WTC11 (cell line): ENCODE measurements at regions not wholly inside any gene's neighbourhood (a gene's known extent, or its start where the extent isn't known, plus 50 kb on each side); places are given as distances from the start of the nearest gene placed in this dataset.

ENCODE experiments used
- ELF4 ChIP-seq: sonication (generic); formaldehyde crosslinking; IDR thresholded peaks from 2 replicates; pipeline ENCODE4 v1.8.1; 2022; ENCODE audit warnings: low read depth, mild to moderate bottlenecking, moderate library complexity, missing genetic modification reagents
- FOXJ3 ChIP-seq: sonication (generic); formaldehyde crosslinking; IDR thresholded peaks from 2 replicates; pipeline ENCODE4 v1.9.0; 2021; ENCODE audit warnings: missing genetic modification reagents, mild to moderate bottlenecking, borderline replicate concordance
- IRF2 ChIP-seq: sonication (generic); formaldehyde crosslinking; IDR thresholded peaks from 2 replicates; pipeline ENCODE4 v1.8.0; 2022; ENCODE audit warnings: low read depth, missing genetic modification reagents, borderline replicate concordance
- JUN ChIP-seq: sonication (generic); formaldehyde crosslinking; IDR thresholded peaks from 2 replicates; pipeline ENCODE4 v1.8.0; 2023; ENCODE audit warnings: mild to moderate bottlenecking, missing genetic modification reagents
- SP1 ChIP-seq: sonication (generic); formaldehyde crosslinking; conservative IDR thresholded peaks from 2 replicates; pipeline ENCODE4 v1.8.1; 2022; ENCODE audit warnings: missing genetic modification reagents
- TF ChIP-seq, protein P1 (sequence below): sonication (generic); formaldehyde crosslinking; IDR thresholded peaks from 2 replicates; pipeline ENCODE4 v1.8.0; 2022; ENCODE audit warnings: mild to moderate bottlenecking, missing genetic modification reagents
- TF ChIP-seq, protein P2 (sequence below): sonication (generic); formaldehyde crosslinking; IDR thresholded peaks from 2 replicates; pipeline ENCODE4 v1.8.1; 2022; ENCODE audit warnings: mild to moderate bottlenecking, moderate library complexity, missing genetic modification reagents
- TF ChIP-seq, protein P3 (sequence below): fragments of 250-450 bp; sonication (Bioruptor Pico); IDR thresholded peaks from 2 replicates; pipeline ENCODE4 v1.9.0; 2021; ENCODE audit warnings: mild to moderate bottlenecking
- TF ChIP-seq, protein P4 (sequence below): sonication (generic); formaldehyde crosslinking; IDR thresholded peaks from 2 replicates; pipeline ENCODE4 v1.8.0; 2022; ENCODE audit warnings: mild to moderate bottlenecking, missing genetic modification reagents
- TF ChIP-seq, protein P5 (sequence below): sonication (generic); formaldehyde crosslinking; IDR thresholded peaks from 2 replicates; pipeline ENCODE4 v1.8.1; 2023; ENCODE audit warnings: mild to moderate bottlenecking, missing genetic modification reagents, borderline replicate concordance
- TF ChIP-seq, protein P6 (sequence below): fragments of 200-600 bp; IDR thresholded peaks from 2 replicates; pipeline ENCODE4 v1.8.0; 2022; ENCODE audit warnings: antibody characterized with exemption
- TF ChIP-seq, protein P7 (sequence below): sonication (generic); formaldehyde crosslinking; IDR thresholded peaks from 2 replicates; pipeline ENCODE4 v1.8.1; 2023; ENCODE audit warnings: mild to moderate bottlenecking, missing genetic modification reagents, moderate library complexity
- TF ChIP-seq, protein P8 (sequence below): sonication (generic); formaldehyde crosslinking; IDR thresholded peaks from 2 replicates; pipeline ENCODE4 v1.8.1; 2022; ENCODE audit warnings: low read depth, missing genetic modification reagents, borderline replicate concordance
- TF ChIP-seq, protein P9 (sequence below): sonication (generic); formaldehyde crosslinking; conservative IDR thresholded peaks from 2 replicates; pipeline ENCODE4 v1.8.1; 2022; ENCODE audit warnings: mild to moderate bottlenecking, missing genetic modification reagents

DNA sequence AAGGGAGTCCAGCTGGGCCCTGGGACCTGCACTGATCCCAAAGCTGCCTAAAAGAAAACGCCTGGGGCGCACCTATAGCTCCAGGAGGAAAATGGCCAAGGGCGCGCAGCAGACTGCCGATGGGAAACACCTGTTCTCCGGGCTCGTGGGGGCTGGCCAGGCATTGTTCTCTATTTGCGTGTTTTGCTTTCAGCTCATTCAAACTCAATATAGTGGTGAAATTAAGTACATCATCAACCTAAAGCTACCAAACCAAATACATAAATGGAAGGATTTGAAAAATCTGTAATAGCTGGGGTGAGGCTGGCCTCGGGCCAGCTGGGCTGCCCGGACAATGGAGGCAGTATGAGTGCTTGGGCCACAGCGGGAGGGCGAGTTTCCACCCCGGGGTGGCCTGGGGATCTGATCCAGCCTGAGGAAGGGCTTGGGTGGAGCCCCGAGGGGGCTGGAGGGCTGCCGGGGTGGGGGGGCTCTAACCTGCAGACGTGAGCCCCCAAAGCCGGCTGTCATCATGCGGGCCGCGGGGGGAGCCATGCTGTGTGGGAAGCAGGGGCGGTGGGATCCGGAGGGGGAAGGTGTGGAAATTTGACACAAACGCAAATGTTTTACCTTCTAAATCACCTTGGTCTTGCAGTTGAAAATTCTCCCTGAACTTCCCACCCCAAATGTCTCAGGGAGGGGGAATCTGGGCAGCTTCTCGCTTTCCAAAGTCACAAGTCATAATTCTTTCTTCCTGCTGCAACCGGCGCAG lies 77.6 kb downstream of the ASB1 start:
- TF ChIP-seq, protein P1, sequence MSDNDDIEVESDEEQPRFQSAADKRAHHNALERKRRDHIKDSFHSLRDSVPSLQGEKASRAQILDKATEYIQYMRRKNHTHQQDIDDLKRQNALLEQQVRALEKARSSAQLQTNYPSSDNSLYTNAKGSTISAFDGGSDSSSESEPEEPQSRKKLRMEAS: no peak
- TF ChIP-seq, protein P2, sequence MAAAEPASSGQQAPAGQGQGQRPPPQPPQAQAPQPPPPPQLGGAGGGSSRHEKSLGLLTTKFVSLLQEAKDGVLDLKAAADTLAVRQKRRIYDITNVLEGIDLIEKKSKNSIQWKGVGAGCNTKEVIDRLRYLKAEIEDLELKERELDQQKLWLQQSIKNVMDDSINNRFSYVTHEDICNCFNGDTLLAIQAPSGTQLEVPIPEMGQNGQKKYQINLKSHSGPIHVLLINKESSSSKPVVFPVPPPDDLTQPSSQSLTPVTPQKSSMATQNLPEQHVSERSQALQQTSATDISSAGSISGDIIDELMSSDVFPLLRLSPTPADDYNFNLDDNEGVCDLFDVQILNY: no peak
- TF ChIP-seq, protein P3, sequence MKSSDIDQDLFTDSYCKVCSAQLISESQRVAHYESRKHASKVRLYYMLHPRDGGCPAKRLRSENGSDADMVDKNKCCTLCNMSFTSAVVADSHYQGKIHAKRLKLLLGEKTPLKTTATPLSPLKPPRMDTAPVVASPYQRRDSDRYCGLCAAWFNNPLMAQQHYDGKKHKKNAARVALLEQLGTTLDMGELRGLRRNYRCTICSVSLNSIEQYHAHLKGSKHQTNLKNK (CRISPR knock-in tag): no peak
- TF ChIP-seq ELF4 (CRISPR knock-in tag) (no peak), IRF2 (CRISPR knock-in tag) (no peak), SP1 (CRISPR knock-in tag) (no peak), FOXJ3 (CRISPR knock-in tag) (no peak), JUN (CRISPR knock-in tag) (no peak)
- TF ChIP-seq, protein P4, sequence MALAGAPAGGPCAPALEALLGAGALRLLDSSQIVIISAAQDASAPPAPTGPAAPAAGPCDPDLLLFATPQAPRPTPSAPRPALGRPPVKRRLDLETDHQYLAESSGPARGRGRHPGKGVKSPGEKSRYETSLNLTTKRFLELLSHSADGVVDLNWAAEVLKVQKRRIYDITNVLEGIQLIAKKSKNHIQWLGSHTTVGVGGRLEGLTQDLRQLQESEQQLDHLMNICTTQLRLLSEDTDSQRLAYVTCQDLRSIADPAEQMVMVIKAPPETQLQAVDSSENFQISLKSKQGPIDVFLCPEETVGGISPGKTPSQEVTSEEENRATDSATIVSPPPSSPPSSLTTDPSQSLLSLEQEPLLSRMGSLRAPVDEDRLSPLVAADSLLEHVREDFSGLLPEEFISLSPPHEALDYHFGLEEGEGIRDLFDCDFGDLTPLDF (CRISPR knock-in tag): no peak
- TF ChIP-seq, protein P5, sequence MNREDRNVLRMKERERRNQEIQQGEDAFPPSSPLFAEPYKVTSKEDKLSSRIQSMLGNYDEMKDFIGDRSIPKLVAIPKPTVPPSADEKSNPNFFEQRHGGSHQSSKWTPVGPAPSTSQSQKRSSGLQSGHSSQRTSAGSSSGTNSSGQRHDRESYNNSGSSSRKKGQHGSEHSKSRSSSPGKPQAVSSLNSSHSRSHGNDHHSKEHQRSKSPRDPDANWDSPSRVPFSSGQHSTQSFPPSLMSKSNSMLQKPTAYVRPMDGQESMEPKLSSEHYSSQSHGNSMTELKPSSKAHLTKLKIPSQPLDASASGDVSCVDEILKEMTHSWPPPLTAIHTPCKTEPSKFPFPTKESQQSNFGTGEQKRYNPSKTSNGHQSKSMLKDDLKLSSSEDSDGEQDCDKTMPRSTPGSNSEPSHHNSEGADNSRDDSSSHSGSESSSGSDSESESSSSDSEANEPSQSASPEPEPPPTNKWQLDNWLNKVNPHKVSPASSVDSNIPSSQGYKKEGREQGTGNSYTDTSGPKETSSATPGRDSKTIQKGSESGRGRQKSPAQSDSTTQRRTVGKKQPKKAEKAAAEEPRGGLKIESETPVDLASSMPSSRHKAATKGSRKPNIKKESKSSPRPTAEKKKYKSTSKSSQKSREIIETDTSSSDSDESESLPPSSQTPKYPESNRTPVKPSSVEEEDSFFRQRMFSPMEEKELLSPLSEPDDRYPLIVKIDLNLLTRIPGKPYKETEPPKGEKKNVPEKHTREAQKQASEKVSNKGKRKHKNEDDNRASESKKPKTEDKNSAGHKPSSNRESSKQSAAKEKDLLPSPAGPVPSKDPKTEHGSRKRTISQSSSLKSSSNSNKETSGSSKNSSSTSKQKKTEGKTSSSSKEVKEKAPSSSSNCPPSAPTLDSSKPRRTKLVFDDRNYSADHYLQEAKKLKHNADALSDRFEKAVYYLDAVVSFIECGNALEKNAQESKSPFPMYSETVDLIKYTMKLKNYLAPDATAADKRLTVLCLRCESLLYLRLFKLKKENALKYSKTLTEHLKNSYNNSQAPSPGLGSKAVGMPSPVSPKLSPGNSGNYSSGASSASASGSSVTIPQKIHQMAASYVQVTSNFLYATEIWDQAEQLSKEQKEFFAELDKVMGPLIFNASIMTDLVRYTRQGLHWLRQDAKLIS (CRISPR knock-in tag): no peak
- TF ChIP-seq, protein P6, sequence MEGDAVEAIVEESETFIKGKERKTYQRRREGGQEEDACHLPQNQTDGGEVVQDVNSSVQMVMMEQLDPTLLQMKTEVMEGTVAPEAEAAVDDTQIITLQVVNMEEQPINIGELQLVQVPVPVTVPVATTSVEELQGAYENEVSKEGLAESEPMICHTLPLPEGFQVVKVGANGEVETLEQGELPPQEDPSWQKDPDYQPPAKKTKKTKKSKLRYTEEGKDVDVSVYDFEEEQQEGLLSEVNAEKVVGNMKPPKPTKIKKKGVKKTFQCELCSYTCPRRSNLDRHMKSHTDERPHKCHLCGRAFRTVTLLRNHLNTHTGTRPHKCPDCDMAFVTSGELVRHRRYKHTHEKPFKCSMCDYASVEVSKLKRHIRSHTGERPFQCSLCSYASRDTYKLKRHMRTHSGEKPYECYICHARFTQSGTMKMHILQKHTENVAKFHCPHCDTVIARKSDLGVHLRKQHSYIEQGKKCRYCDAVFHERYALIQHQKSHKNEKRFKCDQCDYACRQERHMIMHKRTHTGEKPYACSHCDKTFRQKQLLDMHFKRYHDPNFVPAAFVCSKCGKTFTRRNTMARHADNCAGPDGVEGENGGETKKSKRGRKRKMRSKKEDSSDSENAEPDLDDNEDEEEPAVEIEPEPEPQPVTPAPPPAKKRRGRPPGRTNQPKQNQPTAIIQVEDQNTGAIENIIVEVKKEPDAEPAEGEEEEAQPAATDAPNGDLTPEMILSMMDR: no peak
- TF ChIP-seq, protein P7, sequence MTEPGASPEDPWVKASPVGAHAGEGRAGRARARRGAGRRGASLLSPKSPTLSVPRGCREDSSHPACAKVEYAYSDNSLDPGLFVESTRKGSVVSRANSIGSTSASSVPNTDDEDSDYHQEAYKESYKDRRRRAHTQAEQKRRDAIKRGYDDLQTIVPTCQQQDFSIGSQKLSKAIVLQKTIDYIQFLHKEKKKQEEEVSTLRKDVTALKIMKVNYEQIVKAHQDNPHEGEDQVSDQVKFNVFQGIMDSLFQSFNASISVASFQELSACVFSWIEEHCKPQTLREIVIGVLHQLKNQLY: no peak
- TF ChIP-seq, protein P8, sequence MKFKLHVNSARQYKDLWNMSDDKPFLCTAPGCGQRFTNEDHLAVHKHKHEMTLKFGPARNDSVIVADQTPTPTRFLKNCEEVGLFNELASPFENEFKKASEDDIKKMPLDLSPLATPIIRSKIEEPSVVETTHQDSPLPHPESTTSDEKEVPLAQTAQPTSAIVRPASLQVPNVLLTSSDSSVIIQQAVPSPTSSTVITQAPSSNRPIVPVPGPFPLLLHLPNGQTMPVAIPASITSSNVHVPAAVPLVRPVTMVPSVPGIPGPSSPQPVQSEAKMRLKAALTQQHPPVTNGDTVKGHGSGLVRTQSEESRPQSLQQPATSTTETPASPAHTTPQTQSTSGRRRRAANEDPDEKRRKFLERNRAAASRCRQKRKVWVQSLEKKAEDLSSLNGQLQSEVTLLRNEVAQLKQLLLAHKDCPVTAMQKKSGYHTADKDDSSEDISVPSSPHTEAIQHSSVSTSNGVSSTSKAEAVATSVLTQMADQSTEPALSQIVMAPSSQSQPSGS (CRISPR knock-in tag): no peak
- TF ChIP-seq, protein P9, sequence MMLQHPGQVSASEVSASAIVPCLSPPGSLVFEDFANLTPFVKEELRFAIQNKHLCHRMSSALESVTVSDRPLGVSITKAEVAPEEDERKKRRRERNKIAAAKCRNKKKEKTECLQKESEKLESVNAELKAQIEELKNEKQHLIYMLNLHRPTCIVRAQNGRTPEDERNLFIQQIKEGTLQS: no peak
